ENCODE measurements at regions not wholly inside any gene's neighbourhood (a gene's known extent, or its start where the extent isn't known, plus 50 kb on each side); places are given as distances from the start of the nearest gene placed in this dataset.

DNA sequence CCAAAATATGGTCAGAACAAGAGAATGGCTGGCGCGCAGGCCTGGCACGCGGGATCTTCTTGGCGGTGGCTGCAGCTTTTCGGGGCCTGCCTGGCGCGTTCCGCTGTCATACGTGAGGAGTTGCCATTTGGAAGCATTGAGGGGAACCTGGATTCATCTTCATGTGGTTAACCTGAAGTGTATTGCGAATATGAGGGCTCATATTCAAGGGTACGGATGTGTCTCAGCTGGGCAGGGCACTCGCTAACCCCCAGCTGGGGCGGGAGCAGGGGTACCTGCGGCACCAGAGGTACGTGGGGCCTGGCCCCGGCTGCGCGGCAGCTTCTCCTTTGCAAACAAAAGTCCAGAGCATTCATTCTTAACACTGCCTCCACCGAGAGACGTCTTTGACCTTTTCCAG is 605.6 kb downstream of the QKI start:
- DNase-seq (ENCODE audit: low spot score): no peak
- TF ChIP-seq, protein P1, sequence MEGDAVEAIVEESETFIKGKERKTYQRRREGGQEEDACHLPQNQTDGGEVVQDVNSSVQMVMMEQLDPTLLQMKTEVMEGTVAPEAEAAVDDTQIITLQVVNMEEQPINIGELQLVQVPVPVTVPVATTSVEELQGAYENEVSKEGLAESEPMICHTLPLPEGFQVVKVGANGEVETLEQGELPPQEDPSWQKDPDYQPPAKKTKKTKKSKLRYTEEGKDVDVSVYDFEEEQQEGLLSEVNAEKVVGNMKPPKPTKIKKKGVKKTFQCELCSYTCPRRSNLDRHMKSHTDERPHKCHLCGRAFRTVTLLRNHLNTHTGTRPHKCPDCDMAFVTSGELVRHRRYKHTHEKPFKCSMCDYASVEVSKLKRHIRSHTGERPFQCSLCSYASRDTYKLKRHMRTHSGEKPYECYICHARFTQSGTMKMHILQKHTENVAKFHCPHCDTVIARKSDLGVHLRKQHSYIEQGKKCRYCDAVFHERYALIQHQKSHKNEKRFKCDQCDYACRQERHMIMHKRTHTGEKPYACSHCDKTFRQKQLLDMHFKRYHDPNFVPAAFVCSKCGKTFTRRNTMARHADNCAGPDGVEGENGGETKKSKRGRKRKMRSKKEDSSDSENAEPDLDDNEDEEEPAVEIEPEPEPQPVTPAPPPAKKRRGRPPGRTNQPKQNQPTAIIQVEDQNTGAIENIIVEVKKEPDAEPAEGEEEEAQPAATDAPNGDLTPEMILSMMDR (IDR thresholded peaks at IDR 0.05; ENCODE audit: extremely low read depth, missing control alignments): no peak

DNA sequence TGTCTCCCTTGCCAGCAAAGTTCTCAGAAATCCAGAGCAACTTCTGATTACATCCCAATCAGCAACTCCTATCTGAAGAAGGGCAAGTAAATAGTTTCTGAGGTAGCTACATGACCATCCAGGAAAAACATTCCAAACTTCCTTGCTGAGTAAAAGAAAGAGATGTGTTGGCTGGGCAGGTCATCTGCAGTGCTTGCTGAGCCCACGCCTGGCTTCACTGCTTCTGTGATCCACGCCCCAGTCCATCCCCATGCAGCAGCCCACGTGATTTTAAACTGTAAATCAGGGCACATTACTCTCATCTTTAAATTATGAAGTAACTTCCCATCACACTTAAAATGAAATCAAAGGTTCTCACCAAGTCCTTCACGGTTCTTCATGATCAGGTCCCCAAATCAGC is 603.6 kb downstream of the QKI start:
- TF ChIP-seq, protein P1 (IDR thresholded peaks at IDR 0.05; ENCODE audit: extremely low read depth, missing control alignments): no peak
- DNase-seq (ENCODE audit: low spot score): no peak

DNA sequence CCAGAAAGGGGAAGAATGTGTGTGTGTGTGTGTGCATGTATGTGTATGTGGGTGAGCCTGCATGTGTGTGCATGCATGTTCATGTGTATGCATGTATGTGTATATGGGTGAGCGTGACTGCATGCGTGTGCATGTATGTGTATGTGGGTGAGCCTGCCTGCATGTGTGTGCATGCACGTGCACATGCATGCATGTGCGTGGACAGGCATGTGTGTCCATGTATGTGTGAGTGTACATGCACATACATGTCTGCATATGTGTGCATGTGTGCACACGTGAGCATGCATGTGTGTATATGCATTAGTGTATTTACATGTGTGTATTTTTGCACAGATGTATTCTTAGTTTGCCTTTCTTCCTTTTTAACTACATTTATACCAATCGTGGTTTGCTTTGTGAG is 601.5 kb downstream of the QKI start:
- DNase-seq (ENCODE audit: low spot score): no peak

DNA sequence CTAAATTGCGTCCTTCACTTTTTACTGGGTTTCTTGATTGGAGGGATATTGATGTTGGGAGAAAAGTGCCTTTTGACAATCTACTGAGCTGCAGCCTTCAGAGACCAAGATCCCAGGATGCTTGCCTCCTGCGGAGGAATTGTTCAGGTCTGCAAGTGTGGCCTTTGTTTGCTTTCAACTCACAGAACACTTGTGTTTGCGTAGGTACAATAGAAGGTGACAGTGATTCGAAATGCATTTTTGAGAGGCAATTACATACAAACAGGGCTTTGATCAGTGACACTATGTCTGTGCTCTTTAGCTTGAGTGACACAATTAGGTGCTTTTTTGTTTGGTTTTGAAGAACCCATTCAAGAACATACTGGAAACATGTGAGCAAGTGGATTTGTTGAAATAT is 600.6 kb downstream of the QKI start:
- TF ChIP-seq, protein P1 (IDR thresholded peaks at IDR 0.05; ENCODE audit: extremely low read depth, missing control alignments): no peak
- no peak for DNase-seq (ENCODE audit: low spot score)

More for the DNA sequence above, 601.5 kb downstream of the QKI start:
- TF ChIP-seq, protein P1 (IDR thresholded peaks at IDR 0.05; ENCODE audit: extremely low read depth, missing control alignments): no peak

DNA sequence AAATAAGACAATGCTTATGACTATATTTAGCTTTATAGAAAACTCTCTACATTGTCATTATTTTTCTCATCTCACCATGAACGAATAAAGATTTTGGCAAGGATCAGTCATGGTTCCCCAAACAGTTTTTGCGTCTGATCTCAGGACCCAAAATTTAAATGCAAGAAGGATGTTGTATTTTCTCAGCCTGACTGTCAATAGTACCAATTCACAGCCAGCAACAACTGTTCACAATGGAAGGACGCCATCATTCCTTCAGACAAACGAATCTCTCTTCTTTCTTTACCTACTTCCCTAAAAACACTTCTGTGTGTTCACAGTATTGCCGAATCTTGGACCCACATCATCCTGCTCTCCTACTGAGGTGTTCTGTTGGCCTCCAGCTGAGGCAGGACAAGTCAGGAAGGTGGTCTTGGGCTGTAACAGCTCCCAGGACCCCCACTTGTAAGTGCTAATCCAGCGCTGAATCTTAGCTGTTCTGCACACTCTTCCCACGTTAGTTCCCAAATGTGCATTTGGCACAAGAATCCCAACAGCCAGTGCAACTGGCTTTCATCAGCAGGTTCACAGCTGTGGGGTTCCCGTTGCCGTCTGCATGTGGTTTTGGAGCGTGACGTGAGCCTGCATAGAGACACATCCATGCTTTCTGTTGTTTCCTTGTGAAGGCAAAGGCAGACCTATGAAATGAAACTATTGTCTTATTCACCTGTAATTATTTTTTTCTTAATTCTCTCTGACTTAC is 600.0 kb downstream of the QKI start:
- TF ChIP-seq, protein P1 (IDR thresholded peaks at IDR 0.05; ENCODE audit: extremely low read depth, missing control alignments): no peak
- DNase-seq (ENCODE audit: low spot score): no peak

DNA sequence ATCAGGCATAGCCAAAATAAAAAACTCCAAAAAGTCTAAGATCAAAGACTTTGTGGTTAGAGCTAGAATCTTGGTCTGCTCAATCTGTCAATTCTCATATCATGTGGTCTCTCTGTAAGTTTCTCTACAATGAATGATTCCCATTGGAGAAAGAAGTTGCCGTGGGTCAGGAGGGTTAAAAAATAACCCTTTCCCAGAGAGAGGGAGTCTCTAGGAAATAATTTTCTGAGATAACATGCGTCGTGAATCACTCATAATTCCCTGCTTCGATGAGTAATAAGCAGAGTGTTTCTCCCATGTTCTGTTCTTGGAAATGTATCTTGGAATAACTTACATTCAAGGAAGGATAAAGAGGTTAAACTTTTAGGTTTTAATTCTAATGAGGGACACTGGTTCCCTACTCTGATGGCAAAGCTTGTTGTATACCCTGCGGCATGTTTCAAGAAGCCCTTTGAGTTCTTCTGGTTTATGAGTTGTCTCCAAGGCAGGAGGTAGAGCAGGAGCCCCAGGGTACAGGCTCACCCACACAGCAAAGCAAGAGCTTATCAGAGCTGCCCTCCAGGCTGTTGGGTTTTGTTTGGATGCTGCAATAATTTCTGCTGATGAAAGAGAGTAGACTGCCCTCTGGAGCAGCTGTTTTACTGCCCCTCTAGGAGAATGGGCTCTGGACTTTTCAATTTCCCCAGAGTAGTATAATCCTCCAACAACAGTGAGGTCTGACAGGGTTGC is 599.1 kb downstream of the QKI start:
- no peak for DNase-seq (ENCODE audit: low spot score)
- TF ChIP-seq, protein P1 (IDR thresholded peaks at IDR 0.05; ENCODE audit: extremely low read depth, missing control alignments): no peak

DNA sequence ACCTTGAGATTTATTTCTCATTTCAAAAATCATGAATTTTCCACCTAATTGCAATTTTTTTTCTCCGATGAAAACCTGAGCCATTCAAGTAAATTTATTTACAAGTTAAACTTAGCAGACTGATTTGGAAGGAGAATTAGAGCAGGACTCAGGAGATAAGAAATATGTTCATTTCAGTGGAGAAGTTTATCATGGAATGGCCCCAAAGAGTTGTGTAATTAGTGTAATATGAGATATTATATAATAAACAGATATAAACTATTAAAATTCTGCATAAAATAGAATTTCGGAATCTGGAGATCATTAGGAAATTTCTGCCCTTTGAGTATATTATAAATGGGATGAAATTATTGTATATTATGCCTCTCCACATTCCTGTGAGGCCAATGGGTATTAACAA is 596.8 kb downstream of the QKI start:
- no peak for DNase-seq (ENCODE audit: low spot score)
- TF ChIP-seq, protein P1 (IDR thresholded peaks at IDR 0.05; ENCODE audit: extremely low read depth, missing control alignments): no peak

Data from GM20000 (cell line).